ENCODE measurements at regions not wholly inside any gene's neighbourhood (a gene's known extent, or its start where the extent isn't known, plus 50 kb on each side); places are given as distances from the start of the nearest gene placed in this dataset.

DNA sequence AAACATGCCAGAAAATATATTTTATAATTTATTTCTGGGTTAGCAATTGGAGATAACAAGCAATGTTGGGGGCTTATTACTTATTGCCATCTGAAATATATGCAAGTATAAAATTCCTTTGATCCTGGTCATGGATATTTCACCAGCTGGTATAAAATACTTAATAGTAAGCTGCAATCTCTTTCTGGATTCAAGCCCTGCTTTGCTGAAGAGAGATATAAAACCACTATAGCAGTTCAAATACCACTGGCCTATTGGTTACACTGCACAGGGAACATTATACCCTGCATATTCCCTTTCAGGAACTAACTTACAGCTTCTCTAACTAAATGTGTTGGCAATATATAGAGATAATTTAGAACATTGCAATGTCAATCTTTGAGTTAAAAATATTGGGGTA lies 546.2 kb upstream of the ATP2B1 start:
- peaks cover 7% of the 10 kb centered on the region for H3K4me1 ChIP-seq
- DNase-seq (no peak), ATAC-seq (no peak)
- no peaks in the 10 kb centered on the region for H3K36me3 ChIP-seq (replicated peaks in 1 of 2; ENCODE audit: insufficient read depth in 1 of 2, low read depth in 2 of 2)
- H3K4me3 ChIP-seq, result no peak overlapping the region
- TF ChIP-seq POLR2A (IDR thresholded peaks at IDR 0.05), result no peak
- TF ChIP-seq, protein P1, sequence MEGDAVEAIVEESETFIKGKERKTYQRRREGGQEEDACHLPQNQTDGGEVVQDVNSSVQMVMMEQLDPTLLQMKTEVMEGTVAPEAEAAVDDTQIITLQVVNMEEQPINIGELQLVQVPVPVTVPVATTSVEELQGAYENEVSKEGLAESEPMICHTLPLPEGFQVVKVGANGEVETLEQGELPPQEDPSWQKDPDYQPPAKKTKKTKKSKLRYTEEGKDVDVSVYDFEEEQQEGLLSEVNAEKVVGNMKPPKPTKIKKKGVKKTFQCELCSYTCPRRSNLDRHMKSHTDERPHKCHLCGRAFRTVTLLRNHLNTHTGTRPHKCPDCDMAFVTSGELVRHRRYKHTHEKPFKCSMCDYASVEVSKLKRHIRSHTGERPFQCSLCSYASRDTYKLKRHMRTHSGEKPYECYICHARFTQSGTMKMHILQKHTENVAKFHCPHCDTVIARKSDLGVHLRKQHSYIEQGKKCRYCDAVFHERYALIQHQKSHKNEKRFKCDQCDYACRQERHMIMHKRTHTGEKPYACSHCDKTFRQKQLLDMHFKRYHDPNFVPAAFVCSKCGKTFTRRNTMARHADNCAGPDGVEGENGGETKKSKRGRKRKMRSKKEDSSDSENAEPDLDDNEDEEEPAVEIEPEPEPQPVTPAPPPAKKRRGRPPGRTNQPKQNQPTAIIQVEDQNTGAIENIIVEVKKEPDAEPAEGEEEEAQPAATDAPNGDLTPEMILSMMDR (IDR thresholded peaks at IDR 0.05), result no peak
- no peaks in the 10 kb centered on the region for H3K9me3 ChIP-seq
- no peak overlapping the region for H3K27ac ChIP-seq
- no peaks in the 10 kb centered on the region for H3K27me3 ChIP-seq
- intact Hi-C loops (cut with DNase I), result no loop called here

DNA sequence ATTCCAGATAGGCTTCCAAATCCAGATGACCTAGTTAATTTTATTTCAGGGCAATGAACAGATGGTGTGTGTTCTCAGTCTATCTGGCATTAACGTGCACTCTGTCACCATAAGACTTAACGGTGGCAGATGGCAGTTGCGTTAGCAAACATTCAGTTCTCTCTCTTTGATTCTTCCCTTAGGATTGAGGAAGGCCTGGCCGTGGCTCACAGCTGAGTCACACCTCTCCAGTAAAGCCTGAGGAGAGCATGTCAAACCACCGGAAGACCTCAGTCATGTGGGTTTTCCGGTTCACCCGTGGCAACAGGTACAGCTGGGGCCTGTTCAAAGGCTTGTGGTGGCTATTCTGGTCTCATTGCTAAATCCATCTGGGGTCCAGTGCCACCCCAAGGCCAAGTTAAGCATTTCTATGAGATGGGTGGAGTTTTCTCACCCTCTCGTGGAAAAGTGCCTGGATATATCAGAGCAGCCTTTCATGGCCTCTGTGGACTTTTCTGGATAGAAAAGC lies 545.1 kb upstream of the ATP2B1 start:
- Histone ChIP-seq H3K36me3 (replicated peaks in 1 of 2; ENCODE audit: insufficient read depth in 1 of 2, low read depth in 2 of 2) (no peaks in the 10 kb centered on the region), H3K4me3 (no peak overlapping the region), H3K9me3 (no peaks in the 10 kb centered on the region), H3K27me3 (no peaks in the 10 kb centered on the region), H3K27ac (peak overlapping the region in 3 of 4 donors; percentile 8 to 19 (median 17)), H3K4me1 (peaks cover 7% of the 10 kb centered on the region)
- WGBS, 2 donors, result 8 to 23% methylated on average over 8 of the region's 8 CpGs
- ATAC-seq, result peak; percentile 79
- intact Hi-C loops (cut with DNase I), result no loop called here
- peak; percentile 27 to 73 (median 65) for DNase-seq
- TF ChIP-seq, protein P1 (IDR thresholded peaks at IDR 0.05), result peak in 1 of 7 experiments; percentile 26
- TF ChIP-seq POLR2A (IDR thresholded peaks at IDR 0.05), result no peak

DNA sequence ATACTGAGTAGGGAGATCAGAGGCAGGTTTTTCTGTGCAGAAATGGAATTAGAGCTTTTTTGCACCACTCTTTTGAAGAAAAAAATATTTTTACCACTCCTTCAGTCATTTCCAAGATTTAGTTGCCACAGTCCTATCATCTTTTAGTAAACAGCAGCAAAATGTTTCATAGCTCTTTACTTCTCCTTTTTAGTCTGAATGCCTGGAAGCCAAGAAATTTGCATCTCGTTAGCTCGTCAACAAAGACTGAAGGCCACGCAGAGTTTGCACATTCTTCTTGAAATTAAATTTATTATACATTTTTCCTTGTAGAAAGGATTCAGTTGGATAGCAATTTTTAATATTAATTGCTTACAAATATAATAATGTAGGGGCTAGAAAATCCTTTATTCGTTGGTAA lies 544.5 kb upstream of the ATP2B1 start:
- no peak for DNase-seq
- Histone ChIP-seq H3K4me1 (peaks cover 7% of the 10 kb centered on the region), H3K9me3 (no peaks in the 10 kb centered on the region), H3K27ac (no peak overlapping the region), H3K27me3 (no peaks in the 10 kb centered on the region), H3K36me3 (replicated peaks in 1 of 2; ENCODE audit: insufficient read depth in 1 of 2, low read depth in 2 of 2) (no peaks in the 10 kb centered on the region), H3K4me3 (no peak overlapping the region)
- TF ChIP-seq, protein P1 (IDR thresholded peaks at IDR 0.05), result no peak
- TF ChIP-seq POLR2A (IDR thresholded peaks at IDR 0.05), result no peak
- intact Hi-C loops (cut with DNase I), result no loop called here
- no peak for ATAC-seq
- WGBS, 2 donors, result 62 to 74% methylated on average over 4 of the region's 4 CpGs

DNA sequence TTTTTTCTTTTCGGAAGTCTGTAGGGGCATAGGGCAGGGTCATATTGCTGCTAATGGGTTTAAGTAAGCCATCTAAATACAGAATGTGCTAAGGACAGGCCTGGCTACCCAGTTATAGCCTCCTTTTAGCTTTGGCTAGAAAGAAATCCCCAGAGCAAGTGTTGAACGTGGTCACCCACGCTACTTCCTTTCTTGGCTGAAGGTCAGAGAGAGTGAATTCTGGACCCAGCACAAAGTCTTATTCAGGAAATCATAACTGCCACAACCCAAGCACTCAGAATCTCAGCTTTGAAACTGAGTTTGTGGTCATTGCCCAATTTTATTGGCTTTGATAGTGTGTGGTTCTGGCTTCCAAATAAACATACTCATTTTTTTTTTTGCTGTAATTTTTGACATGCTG lies 542.1 kb upstream of the ATP2B1 start:
- H3K4me1 ChIP-seq, result peaks cover 7% of the 10 kb centered on the region
- WGBS, 2 donors, result 69 to 80% methylated on average over 3 of the region's 3 CpGs
- TF ChIP-seq, protein P1 (IDR thresholded peaks at IDR 0.05), result no peak
- TF ChIP-seq POLR2A (IDR thresholded peaks at IDR 0.05), result no peak
- ATAC-seq (no peak), DNase-seq (peak in 2 of 4 donors; percentile 7 to 11)
- no peaks in the 10 kb centered on the region for H3K36me3 ChIP-seq (replicated peaks in 1 of 2; ENCODE audit: insufficient read depth in 1 of 2, low read depth in 2 of 2)
- H3K9me3 ChIP-seq, result no peaks in the 10 kb centered on the region
- H3K4me3 ChIP-seq, result no peak overlapping the region
- H3K27me3 ChIP-seq, result no peaks in the 10 kb centered on the region
- H3K27ac ChIP-seq, result no peak overlapping the region
- intact Hi-C loops (cut with DNase I), result no loop called here

DNA sequence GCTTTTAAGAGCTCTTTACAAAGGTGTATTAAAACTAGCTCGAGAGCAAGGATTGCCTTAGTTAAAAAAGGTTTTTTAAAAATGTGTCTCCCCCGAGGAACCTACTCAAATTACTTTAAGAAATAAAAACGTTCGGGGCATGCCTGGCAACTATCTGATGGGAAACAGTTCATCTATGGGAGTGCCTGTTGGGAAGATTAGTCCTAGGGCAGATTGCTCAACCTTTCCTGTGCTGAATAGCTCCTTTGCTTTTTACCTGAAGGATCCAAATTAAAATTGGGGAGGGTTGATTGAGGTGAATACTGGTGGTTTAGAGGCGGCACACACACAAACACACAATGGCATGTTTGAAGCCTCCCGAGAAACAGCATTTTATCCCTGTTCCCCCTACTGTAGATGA lies 541.4 kb upstream of the ATP2B1 start:
- intact Hi-C loops (cut with DNase I), result no loop called here
- ATAC-seq (no peak), DNase-seq (no peak)
- H3K27ac ChIP-seq, result no peak overlapping the region
- H3K4me1 ChIP-seq, result peaks cover 7% of the 10 kb centered on the region
- no peaks in the 10 kb centered on the region for H3K9me3 ChIP-seq
- H3K27me3 ChIP-seq, result no peaks in the 10 kb centered on the region
- no peaks in the 10 kb centered on the region for H3K36me3 ChIP-seq (replicated peaks in 1 of 2; ENCODE audit: insufficient read depth in 1 of 2, low read depth in 2 of 2)
- no peak overlapping the region for H3K4me3 ChIP-seq
- 45 to 54% methylated on average over 6 of the region's 6 CpGs for WGBS, 2 donors
- no peak for TF ChIP-seq POLR2A (IDR thresholded peaks at IDR 0.05)
- TF ChIP-seq, protein P1 (IDR thresholded peaks at IDR 0.05), result no peak
